HG03521 (cell line): ENCODE measurements at regions not wholly inside any gene's neighbourhood (a gene's known extent, or its start where the extent isn't known, plus 50 kb on each side); places are given as distances from the start of the nearest gene placed in this dataset.
"Not testable (repeated sequence)": the region's sequence is repeated elsewhere in the genome, so short reads cannot be mapped to it uniquely, and the experiment has no call there.

Experiments used
- ATAC-seq: cut with Tn5 transposase; IDR thresholded peaks from one replicate; pipeline ENCODE4 v1.9.1; 2021; ENCODE audit warnings: mild to moderate bottlenecking, moderate library complexity; ENCODE audit not compliant: unreplicated experiment

- no peak for ATAC-seq
Measured at GRCh38 chr4:60259781-60260180, 940.3 kb upstream of the ADGRL3 start.

GRCh38 chr4:60266505-60266904 is 933.6 kb upstream of the ADGRL3 start:
- no peak for ATAC-seq

- ATAC-seq, result no peak
Measured at GRCh38 chr4:60296386-60296785, 903.7 kb upstream of the ADGRL3 start.

- no peak for ATAC-seq
Measured at GRCh38 chr4:60313611-60314178, 886.4 kb upstream of the ADGRL3 start.

- ATAC-seq, result no peak
Measured at GRCh38 chr4:60314416-60314815, 885.7 kb upstream of the ADGRL3 start.

- no peak for ATAC-seq
Measured at GRCh38 chr4:60315586-60315985, 884.5 kb upstream of the ADGRL3 start.

- no peak for ATAC-seq
Measured at GRCh38 chr4:60326735-60327134, 873.4 kb upstream of the ADGRL3 start.

- ATAC-seq, result no peak
Measured at GRCh38 chr4:60327651-60328050, 872.5 kb upstream of the ADGRL3 start.

GRCh38 chr4:60344908-60345307 is 855.2 kb upstream of the ADGRL3 start:
- no peak for ATAC-seq

- no peak for ATAC-seq
Measured at GRCh38 chr4:60345392-60345791, 854.7 kb upstream of the ADGRL3 start.

GRCh38 chr4:60359746-60360367 is 840.3 kb upstream of the ADGRL3 start:
- no peak for ATAC-seq

- ATAC-seq, result no peak
Measured at GRCh38 chr4:60365176-60365575, 835.0 kb upstream of the ADGRL3 start.

GRCh38 chr4:60366661-60367060 is 833.5 kb upstream of the ADGRL3 start:
- no peak for ATAC-seq

GRCh38 chr4:60368986-60369385 is 831.1 kb upstream of the ADGRL3 start:
- ATAC-seq, result no peak

- no peak for ATAC-seq
Measured at GRCh38 chr4:60378010-60378409, 822.1 kb upstream of the ADGRL3 start.

GRCh38 chr4:60384516-60384915 is 815.6 kb upstream of the ADGRL3 start:
- ATAC-seq, result no peak

GRCh38 chr4:60389633-60390032 is 810.5 kb upstream of the ADGRL3 start:
- ATAC-seq, result no peak

- no peak for ATAC-seq
Measured at GRCh38 chr4:60396341-60397049, 803.6 kb upstream of the ADGRL3 start.

- no peak for ATAC-seq
Measured at GRCh38 chr4:60400593-60400992, 799.5 kb upstream of the ADGRL3 start.

GRCh38 chr4:60404027-60404426 is 796.1 kb upstream of the ADGRL3 start:
- no peak for ATAC-seq

GRCh38 chr4:60422439-60422838 is 777.7 kb upstream of the ADGRL3 start:
- no peak for ATAC-seq

GRCh38 chr4:60423573-60424184 is 776.4 kb upstream of the ADGRL3 start:
- ATAC-seq, result not testable (repeated sequence)
